ENCODE measurements at regions not wholly inside any gene's neighbourhood (a gene's known extent, or its start where the extent isn't known, plus 50 kb on each side); places are given as distances from the start of the nearest gene placed in this dataset.

- TF ChIP-seq, protein P1, sequence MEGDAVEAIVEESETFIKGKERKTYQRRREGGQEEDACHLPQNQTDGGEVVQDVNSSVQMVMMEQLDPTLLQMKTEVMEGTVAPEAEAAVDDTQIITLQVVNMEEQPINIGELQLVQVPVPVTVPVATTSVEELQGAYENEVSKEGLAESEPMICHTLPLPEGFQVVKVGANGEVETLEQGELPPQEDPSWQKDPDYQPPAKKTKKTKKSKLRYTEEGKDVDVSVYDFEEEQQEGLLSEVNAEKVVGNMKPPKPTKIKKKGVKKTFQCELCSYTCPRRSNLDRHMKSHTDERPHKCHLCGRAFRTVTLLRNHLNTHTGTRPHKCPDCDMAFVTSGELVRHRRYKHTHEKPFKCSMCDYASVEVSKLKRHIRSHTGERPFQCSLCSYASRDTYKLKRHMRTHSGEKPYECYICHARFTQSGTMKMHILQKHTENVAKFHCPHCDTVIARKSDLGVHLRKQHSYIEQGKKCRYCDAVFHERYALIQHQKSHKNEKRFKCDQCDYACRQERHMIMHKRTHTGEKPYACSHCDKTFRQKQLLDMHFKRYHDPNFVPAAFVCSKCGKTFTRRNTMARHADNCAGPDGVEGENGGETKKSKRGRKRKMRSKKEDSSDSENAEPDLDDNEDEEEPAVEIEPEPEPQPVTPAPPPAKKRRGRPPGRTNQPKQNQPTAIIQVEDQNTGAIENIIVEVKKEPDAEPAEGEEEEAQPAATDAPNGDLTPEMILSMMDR (IDR thresholded peaks at IDR 0.05; ENCODE audit: low read depth, low read length), result no peak
- DNase-seq (ENCODE audit: extremely low read depth, low read depth), result no peak
Observed at GRCh38 chr3:106813742-106814141, 563.5 kb upstream of the CCDC54 start.

DNA sequence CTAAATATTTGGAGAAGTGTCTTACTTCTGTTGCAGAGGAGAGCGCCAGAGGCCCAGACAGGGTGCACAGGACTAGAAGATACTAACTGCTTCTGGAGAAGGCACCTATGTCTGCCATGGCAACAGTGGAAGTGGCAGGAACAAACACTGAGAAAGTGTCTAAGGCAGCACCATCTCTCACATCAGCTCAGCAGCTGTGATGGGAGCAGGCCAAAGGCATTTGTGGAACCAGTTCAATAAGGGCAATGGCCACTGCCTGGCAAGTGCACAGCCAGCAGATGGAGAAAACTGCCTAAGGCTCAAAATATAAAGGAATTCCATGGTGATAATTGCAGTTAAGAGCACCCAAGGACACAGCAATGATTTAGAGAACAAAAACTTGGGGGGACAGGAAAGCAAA, 563.0 kb upstream of the CCDC54 start:
- TF ChIP-seq, protein P1 (IDR thresholded peaks at IDR 0.05; ENCODE audit: low read depth, low read length), result no peak
- DNase-seq (ENCODE audit: extremely low read depth, low read depth), result no peak

- TF ChIP-seq, protein P1 (IDR thresholded peaks at IDR 0.05; ENCODE audit: low read depth, low read length), result no peak
- DNase-seq (ENCODE audit: extremely low read depth, low read depth), result no peak
Observed at GRCh38 chr3:106816838-106817237, 560.4 kb upstream of the CCDC54 start.

- no peak for DNase-seq (ENCODE audit: extremely low read depth, low read depth)
- TF ChIP-seq, protein P1 (IDR thresholded peaks at IDR 0.05; ENCODE audit: low read depth, low read length), result no peak
Observed at GRCh38 chr3:106817706-106818105, 559.5 kb upstream of the CCDC54 start.

- no peak for DNase-seq (ENCODE audit: extremely low read depth, low read depth)
- TF ChIP-seq, protein P1 (IDR thresholded peaks at IDR 0.05; ENCODE audit: low read depth, low read length), result no peak
Observed at GRCh38 chr3:106819440-106819839, 557.8 kb upstream of the CCDC54 start.

DNA sequence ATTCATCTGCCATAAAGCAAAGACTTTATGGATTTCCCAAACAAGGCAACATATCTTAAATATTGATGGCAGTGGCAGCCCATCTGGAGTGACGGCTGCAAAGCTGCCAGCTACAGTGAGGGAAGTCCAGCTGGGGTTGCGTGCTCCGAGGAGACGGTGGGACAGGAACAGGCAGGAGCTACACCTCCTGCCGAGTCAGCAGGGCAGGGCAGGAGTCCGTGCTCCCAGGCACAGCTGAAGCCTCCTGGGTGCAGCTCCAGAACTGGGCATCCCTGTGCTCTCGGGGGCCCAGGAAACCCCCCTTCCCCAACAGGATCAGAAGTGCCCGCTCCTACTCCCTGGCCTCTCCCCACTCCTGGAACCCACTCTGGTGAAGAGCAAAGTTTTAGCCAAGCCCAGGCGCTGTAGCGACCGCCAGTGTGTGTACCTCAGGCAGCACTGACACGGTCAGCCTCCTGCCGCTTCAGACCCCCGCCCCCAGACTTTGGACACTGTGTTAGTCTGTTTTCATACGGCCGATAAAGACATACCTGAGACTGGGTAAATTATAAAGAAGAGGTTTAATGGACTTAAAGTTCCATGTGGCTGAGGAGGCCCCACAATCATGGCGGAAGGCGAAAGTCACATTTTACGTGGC, 556.4 kb upstream of the CCDC54 start:
- DNase-seq (ENCODE audit: extremely low read depth, low read depth), result no peak
- TF ChIP-seq, protein P1 (IDR thresholded peaks at IDR 0.05; ENCODE audit: low read depth, low read length), result no peak

GRCh38 chr3:106821801-106822200, 555.4 kb upstream of the CCDC54 start:
- DNase-seq (ENCODE audit: extremely low read depth, low read depth), result no peak
- TF ChIP-seq, protein P1 (IDR thresholded peaks at IDR 0.05; ENCODE audit: low read depth, low read length), result no peak
